GM18520 (cell line): ENCODE measurements at regions not wholly inside any gene's neighbourhood (a gene's known extent, or its start where the extent isn't known, plus 50 kb on each side); places are given as distances from the start of the nearest gene placed in this dataset.

Source experiments
- ATAC-seq: cut with Tn5 transposase; IDR thresholded peaks from one replicate; pipeline ENCODE4 v1.9.1; 2021; ENCODE audit not compliant: unreplicated experiment

DNA sequence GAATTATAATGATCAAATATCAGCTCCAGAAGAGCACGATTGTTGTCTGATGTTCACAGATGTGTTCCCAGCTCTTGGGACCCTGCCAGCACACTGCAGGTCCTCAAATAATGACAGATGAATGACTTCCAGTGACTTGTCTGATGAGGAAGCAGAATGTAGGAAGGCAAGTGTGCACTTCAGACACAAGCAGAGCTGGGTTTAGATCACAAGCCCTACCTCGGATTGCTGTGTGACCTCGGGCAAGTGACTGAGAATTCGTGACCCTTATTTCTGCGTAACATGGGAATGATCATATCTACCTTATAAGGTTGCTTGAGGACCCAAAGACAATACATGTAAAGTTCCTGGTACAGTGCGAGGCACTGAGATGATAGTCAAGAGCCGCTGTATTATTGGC is 182.2 kb downstream of the ABCC12 start:
- ATAC-seq, result no peak

DNA sequence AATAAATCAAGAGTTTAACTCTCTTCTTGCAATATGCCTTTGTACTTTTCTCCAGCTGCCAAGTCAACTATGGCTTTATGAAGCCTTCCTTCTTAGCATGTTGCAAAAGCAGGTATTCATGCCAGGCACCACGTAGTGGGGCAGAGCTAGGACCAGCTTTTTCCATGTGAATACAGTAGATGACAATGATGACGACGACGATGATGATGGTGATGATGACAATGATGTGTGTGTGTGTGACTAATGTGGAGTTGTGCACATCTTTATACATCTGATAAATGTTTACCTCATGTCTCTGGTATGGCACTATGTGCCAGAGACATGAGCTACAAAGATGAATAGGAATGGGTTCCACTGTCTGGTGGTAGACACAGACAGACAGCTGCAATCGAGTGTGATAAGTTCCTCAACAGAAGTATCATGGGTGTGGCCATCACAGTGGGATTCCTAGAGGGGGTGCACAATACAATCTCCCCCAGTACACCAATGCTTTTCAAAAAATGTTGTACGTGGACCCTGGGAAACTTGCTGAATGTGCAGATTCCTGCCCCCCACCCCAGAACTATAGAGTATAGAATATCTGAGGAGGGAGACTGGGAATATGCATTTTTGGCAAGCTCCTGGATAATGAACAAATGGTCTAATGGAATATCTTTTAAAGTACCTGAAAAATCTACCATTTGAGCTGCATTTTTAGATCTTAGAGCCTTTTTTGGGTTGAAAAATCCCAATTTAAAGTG is 183.4 kb downstream of the ABCC12 start:
- ATAC-seq, result no peak

DNA sequence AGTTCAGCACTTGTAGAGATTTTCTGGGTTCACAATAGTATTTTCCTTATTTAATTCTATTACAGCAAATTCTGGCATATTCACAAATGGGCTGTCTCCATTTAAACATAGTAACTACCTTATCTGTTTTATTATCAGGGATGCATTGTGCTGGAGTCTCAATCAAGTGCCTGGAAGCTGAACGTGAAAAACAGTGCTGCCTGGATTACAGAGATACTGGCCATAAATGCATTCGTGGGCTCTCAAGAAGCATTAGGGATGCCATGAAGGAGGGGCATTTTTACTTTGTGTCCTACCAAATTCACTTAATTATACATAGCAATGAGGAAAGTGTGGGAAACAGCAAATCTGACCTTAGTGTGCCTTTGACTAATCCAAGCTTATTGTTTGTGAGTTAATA is 184.6 kb downstream of the ABCC12 start:
- no peak for ATAC-seq

DNA sequence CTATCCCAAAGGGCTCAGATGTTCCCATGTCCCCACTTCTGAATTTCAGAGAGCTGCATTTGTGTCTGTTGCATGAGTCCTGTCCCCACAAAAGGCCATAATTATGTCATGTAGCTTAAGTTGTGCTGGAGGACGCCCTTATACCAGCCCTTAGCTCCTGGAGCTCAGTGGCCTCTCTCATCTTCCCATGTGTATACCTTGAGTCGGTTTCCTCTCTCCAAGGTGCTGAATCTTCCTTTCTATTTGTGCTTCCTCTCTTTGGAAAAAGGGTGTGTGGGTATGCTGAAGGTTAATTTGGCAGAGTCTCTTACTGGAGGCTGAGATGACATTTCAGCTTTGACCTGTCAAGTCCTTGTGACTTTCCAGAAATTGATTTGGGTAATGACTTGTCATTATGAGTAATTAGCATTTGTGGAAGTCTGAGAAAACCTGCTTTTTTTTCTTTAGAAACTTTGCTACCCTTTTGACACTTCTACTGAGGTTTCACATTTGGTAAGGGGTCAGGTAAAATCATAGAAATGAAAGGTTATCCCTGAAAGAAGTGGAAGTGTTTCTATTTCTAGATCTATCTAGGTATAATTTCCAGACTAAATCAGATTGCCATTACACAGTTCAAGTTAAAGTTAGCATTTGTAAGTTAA is 185.4 kb downstream of the ABCC12 start:
- ATAC-seq, result no peak

DNA sequence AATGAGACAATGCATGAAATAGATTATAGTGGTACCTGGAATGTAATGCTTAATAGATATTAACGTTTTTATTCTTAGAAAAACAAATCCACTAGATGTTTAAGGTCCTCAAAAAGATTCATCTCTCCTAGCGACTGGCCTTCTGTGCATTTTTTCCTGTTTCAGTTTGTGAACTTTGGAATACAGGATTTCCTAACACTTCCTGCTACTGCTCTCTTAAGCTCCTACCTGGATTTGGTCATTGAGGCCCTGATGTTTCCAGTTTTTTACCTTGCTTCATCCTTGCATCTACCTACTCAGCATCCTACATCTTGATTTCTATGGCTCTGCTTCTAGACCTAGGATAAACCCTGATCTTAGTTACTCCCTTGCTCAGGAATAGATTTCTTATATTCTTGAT is 188.4 kb downstream of the ABCC12 start:
- no peak for ATAC-seq

DNA sequence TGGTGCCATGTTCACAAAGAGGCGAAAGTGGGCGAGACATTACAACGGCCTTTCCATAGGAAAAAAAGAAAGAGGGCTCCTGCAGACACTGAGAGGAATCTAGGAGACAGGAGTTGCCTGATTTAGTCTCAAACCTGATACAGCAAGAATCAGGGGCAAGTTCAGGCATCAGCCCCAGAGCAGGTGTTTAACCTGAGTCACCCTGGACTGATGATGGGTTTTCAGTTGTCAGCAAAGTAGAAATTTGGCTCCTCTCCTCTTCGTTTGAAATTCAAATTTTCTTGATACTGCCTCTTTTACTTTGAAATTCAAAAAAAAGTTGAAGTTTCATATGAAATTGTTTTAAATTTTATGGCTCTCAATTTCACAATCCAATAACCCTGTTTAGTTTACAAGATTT is 189.5 kb downstream of the ABCC12 start:
- ATAC-seq, result no peak

DNA sequence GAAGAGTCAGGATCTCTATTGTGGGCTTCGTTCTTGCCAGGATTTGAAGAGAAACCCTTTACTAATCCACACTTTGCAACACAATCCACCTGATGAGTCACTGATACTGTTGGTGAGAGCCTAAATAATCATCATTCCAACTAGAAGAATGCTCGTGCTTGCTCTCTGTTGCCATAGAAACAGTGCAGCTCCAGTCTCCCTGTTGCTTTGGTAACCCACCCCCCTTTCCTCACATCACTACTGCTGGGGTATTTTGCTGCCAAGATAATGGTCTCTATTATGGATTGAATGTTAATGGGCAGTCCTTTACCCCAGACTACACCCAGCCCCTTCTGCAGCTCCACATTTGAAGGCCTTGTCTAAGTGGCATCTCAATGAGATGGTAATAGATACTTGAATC is 190.4 kb downstream of the ABCC12 start:
- no peak for ATAC-seq

DNA sequence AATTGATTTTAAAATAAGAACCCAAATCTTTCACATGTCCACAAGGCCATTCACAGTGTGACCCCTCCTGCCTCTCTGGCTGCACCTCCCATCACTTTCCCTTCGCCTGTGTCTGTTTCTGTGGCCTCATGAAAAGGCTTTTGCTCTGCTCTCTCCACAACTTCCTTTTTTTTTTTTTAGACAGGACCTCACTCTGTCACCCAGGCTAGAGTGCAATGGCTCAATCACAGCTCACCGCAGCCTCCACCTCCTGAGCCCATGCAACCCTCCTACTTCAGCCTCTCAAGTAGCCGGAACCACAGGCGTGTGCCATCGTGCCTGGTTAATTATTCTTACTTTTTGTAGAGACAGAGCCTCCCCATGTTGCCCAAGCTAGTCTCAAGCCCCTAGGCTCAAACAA is 197.1 kb downstream of the ABCC12 start:
- ATAC-seq, result no peak

DNA sequence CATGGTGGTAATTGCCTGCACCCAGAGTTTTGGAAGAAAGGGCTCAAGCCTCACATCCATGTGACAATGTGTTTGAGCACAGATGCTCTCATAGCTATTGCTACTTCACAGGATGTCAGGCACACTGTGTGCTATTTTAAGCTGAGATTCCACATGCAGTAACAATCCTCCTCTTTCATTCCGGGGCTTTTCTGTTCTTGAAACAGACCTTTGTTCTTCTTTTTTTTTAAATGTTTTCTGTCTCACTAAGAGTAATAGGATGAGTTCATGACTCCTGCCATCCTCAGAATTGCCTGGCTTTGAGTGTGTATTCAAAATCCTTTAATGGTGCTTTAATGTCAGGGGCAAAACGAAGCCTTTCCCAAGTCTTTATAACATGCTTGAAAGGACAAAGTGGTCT is 198.9 kb downstream of the ABCC12 start:
- no peak for ATAC-seq

DNA sequence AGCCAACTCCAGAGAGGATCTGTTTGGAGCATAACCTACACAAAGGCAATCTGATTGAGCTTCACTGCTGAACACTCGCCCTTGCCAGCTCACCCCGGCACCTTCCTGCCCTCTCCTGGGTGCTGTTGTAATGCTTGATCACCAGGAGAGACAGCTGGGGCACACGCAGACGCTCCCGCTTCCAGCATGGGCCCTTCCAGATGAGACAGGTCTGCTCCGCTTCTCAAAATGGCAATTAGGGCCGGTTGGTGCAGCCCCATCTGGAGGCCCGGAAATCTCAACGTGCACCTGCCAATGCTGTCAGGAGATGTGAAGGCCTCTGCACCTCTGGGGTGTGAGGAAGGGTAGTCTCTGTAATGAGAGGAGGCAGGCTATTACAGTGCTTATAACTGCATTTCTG is 206.1 kb downstream of the ABCC12 start:
- no peak for ATAC-seq

DNA sequence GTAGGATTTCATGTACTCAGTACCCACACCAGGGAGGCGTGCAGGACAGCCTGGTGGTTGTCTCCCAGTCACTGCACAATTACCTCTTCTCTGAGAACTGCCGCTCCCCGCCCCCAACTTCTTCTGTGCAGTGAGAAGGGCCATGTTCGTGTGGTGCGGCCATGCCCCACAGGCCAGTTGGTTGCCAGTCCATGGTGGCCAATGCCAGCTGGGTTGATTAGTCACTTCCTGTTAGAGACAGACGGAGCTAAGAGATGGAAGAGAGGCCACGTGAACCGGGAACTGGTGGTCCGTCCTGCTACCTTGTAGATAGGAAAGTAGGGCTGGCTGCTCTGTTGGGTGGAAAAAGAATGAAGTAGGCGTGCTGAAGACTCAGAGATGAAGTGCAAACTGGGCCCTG is 206.5 kb downstream of the ABCC12 start:
- ATAC-seq, result no peak

DNA sequence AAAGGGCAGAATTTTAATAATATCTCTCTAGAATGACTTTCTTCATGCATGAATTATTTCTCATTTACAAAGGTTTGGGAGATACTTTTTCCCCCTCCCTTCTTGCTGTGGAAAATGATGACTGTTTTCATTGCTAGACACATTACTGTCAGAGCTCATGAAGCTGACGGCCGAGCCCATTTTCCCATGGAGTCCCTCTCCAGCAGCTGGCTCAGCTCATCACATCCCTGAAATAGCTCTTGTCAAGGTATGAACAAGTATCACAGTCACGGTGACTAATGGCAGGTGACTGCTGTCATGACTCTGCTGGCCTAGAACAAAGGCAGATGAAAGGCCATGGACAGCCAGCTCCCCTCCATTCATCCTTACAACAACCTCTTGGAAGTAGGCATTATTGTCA is 208.1 kb downstream of the ABCC12 start:
- no peak for ATAC-seq

DNA sequence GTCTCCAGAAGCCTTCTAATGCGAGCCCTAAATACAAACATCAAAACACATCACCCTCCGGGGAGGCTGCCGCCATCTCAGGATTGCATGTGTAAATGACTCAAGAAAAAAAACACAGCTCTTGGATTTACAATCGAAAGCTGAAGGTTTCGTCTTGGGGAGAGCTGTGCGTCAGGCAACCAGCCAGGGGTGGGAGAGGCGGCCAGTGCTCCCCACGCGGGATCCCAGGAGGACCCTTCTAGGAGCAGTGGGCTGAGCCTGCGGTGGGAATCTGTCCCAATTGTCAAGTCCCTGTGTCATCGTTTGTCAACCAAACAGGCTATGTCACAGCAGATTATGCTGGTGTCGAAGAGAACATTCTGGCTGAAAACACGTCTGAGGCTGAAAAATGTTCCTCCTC is 209.7 kb downstream of the ABCC12 start:
- no peak for ATAC-seq

DNA sequence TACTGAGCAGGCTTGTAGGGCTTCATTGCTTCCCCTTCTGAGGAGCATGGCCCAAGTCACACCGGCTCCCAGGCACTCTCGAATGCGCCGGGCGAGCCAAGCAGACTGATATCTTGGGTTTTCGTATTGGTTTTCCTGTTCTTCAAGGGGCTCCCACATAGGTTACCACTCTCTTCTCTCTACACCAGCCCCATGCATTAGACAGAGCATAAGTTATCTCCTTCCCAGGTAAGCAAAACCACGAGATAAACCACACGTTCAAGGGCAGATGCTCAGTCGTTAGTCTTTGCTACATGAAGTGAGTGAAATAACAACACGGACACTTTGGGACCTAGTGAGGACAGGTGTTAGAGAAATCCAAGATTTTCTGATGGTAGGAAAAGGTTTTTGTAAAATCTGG is 211.2 kb downstream of the ABCC12 start:
- no peak for ATAC-seq

DNA sequence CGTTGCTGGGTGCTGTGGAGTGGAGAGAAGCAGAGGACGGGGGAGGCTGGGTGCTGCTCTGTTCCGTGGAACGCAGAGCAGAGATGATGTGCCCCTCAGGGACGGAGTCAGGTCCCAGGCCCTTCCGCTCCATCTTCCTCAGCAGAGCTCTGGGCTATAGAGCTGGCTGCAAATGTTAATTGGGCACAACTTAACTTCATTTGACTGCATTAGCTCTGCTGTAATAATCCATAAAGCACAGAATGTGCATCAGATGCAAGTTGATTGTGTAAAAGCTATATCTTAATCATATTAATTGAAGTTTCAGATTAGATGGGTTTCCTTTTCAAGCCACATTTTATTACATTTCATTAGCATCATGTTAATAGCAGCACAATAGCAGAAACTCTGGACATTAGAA is 212.6 kb downstream of the ABCC12 start:
- no peak for ATAC-seq

DNA sequence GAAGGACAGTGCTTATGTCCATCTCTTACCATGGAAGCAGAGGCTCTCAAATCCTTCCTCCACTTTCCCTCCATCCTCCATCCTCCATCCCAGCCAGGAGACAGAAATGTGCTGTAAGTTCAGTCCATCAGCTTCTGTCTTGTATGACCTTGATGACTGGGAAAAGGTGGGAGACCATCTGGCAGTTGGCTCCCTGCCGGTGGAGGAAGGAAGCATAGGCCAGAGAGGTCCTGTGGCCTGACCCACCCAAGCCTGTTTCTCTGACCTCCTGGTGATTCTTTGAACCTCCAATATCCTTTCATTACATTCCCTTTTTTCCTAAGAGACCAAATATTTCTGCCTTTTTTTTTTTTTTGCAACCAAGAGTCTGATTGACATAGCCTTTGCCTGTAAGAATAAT is 215.3 kb downstream of the ABCC12 start:
- no peak for ATAC-seq

DNA sequence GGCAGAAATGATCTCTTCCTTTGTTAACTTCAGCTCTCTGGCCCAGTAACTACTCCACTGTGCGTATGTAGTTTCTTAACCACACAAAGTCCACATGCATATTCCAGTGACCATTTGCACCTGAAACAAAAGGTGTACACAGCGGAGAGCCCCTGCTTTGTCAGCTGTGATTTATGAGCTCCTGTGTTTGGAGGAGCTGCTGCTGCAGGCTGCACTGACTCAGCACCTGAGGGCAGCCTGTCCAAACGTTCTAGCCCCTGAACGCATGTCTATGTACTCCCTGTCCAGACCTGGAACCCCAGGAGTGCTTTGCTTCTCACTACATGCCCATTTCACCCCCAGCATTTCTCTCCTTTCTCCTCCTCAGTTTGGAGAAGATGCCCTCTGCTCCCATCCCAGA is 216.1 kb downstream of the ABCC12 start:
- no peak for ATAC-seq

DNA sequence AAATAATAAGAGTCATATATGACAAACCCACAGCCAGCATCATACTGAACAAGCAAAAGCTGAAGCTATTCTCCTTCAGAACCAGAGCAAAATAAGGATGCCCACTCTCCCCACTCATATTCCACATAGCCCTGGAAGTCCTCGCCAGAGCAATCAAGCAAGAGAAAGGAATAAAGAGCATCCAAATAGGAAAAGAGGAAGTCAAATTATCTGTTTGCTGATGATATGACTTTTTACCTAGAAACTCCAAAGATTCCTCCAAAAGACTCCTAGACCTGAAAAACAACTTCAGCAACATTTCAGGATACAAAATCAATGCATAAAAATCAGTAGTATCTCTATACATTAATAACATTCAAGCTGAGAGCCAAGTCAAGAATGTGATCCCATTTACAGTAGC is 217.5 kb downstream of the ABCC12 start:
- ATAC-seq, result no peak

DNA sequence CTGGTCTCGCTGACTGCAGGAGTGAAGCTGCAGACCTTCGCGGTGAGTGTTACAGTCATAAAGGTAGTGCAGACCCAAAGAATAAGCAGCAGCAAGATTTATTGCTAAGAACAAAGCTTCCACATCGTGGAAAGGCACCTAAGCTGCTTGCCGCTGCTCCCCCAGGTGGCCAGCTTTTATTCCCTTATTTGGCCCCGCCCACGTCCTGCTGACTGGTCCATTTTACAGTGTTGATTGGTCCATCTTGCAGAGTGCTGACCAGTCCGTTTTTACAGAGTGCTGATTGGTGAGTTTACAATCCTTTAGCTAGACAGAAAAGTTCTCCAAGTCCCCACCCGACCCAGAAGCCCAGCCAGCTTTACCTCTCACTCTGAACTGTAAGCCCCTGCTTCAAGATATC is 227.8 kb downstream of the ABCC12 start:
- no peak for ATAC-seq

DNA sequence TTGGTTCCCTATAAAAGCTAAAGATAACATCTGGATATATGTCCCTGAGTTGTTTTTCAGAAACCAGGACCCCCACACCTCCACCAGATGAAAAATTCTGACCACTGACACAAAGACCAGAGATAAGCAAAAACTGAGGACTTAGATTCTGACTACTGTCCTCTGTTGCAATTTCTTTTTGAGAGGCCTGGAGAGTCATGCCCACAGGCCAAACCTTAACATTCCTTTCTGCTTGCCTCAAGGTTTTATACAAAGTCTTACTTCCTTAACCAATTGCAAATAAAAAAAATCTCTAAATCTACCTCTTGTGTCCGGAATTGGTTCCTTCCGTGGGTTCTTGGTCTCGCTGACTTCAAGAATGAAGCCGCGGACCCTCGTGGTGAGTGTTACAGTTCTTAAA is 228.5 kb downstream of the ABCC12 start:
- ATAC-seq, result no peak

DNA sequence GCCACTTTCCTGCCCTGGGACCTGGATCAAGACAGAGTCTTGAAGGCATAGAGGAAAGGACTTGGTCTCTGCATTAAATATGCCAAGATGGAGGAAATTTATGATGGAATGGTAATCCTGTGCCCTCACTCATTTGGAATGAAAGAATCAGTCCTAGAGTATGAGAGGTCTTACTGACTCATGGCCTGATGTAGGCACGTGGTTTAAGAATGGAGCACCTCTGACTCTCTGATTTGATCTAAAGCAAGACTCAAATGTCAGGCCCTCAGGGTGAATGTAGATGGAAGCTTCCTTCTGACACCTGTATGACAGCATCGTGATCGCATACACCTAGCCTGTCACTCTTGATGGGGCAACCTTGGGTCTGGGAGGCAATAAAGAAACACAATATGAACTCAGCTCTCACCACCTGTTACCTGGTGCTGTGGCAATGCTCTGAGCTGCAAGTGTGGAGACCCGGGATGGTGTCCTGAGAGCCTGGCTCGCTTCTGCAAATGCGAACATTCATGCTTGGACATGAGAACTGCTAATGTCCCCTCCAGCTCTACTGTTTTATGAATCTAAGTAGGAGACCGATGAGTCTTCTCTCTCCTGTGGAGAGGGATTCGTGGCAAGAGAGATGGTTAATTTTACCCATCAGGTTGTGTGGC is 229.9 kb downstream of the ABCC12 start:
- ATAC-seq, result no peak

DNA sequence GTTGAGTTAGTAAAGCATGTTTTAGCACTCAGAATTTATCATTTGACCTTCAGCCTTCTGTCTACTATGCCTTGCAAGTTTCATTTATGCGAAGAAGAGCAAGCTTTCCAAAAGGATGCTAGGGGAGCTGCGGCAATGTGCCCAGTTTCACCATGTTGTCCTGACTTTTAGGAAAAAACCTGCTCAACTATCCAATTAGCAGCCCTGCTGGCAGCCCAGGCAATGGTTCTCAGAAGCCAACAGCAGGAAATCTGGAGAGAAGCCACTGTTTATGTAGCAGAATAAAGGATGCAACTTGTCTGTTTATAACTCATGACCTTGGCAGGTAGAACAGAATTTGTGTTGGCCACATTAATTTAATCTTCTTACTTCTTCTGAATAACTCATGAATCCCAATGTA is 230.8 kb downstream of the ABCC12 start:
- ATAC-seq, result no peak

DNA sequence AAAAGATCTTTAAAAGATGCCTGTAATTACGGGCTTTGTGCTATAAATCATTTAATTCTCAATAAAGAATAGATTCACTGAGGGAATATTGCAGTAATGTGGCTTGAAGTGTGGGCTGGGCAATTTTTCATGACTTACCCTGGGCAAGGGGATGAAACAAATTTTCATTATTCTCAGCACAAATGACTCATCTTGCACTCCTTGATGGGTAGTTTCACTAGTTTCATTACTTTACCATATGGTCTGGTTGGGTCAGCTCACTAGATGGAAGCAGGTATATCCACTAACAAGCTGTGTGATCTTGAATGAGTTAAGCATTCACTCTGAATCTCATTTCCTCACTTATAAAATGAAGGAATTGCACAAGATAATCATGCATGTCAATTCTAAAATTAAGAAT is 234.3 kb downstream of the ABCC12 start:
- no peak for ATAC-seq
